Activated naive CD4-positive, alpha-beta T cell treated with anti-CD3 and anti-CD28 coated beads, Interleukin-2, amount 50 U/mL, for 24 hours (primary cell): ENCODE measurements at regions not wholly inside any gene's neighbourhood (a gene's known extent, or its start where the extent isn't known, plus 50 kb on each side); places are given as distances from the start of the nearest gene placed in this dataset.

Source experiments
- H3K27ac Mint-ChIP-seq: one replicate; pipeline ENCODE4 v1.8.0; 2021; ENCODE audit warnings: mild to moderate bottlenecking, mixed read lengths
- H3K27me3 Mint-ChIP-seq: one replicate; pipeline ENCODE4 v1.8.0; 2021; ENCODE audit warnings: mixed read lengths
- H3K36me3 Mint-ChIP-seq: one replicate; pipeline ENCODE4 v1.8.0; 2021; ENCODE audit warnings: mixed read lengths
- H3K4me1 Mint-ChIP-seq: one replicate; pipeline ENCODE4 v1.8.0; 2021; ENCODE audit warnings: mixed read lengths
- H3K4me3 Mint-ChIP-seq: one replicate; pipeline ENCODE4 v1.8.0; 2021; ENCODE audit warnings: mild to moderate bottlenecking, mixed read lengths
- H3K9me3 Mint-ChIP-seq: one replicate; pipeline ENCODE4 v1.8.0; 2021; ENCODE audit warnings: mixed read lengths

DNA sequence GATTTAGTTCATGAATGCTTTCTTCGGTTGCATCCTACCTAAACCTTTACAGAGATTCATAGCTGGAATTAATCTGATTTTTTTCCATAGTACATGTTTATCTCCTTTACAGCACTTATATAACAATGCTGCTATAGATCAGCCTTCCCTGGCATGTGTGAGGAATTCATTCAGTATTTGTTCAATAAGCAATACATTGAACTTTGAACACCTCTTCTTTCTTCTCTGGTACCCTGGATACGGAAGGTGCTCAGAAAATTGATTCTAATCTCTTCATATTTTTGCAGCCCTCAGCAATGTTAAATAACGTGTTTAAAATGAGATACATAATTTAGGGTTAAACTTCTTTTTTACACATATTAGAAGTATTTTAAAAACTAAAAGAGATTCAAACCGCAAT lies 467.4 kb downstream of the TRIML1 start:
- Mint-ChIP-seq H3K27me3 (no peaks in the 10 kb centered on the region), H3K9me3 (peaks cover 5% of the 10 kb centered on the region), H3K4me1 (no peaks in the 10 kb centered on the region), H3K27ac (no peak overlapping the region), H3K4me3 (no peak overlapping the region), H3K36me3 (no peaks in the 10 kb centered on the region)

DNA sequence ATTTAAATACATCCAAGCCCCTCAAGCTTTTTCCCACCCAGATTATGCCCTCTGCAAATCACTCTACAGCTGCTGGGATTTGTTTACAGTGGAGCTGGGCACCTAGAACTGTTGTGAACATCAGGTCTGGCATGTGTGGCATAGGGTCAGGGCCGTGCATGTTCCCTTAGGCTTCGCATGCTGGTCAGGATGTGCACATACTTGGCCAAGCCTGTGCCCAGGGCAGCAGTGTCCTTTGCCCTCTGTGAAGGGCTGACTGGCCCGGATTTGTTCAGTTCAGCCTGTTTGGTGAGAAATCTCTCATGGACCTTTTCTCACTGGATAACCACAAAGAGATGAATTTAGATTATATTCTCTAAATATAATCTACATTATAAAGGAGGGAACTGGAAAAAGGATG lies 471.9 kb downstream of the TRIML1 start:
- H3K27me3 Mint-ChIP-seq: no peaks in the 10 kb centered on the region
- H3K27ac Mint-ChIP-seq: no peak overlapping the region
- H3K36me3 Mint-ChIP-seq: no peaks in the 10 kb centered on the region

DNA sequence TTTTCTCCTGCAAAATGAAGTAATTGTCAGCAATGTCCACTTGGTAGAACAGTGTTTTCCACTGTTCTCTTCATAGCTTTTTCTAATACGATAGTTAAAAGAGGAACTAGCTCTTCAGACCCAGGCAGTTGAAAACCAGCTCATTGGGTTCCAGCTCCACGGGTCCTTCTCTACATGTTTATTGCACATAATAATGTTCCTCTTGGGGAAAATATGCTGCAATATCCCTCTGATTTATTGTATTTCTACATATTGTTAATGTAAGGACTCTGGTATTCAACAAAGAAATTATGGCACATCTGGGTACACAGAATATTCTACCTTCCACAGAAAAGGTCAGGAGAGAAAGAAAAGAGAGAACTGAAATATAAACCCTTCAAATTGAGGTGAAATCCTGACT lies 473.4 kb downstream of the TRIML1 start:
- H3K9me3 Mint-ChIP-seq: peaks cover 17% of the 10 kb centered on the region
- H3K36me3 Mint-ChIP-seq: no peaks in the 10 kb centered on the region
- no peak overlapping the region for H3K4me3 Mint-ChIP-seq
- H3K4me1 Mint-ChIP-seq: no peaks in the 10 kb centered on the region
- no peaks in the 10 kb centered on the region for H3K27me3 Mint-ChIP-seq
- no peak overlapping the region for H3K27ac Mint-ChIP-seq

More for the DNA sequence above, 471.9 kb downstream of the TRIML1 start:
- Mint-ChIP-seq H3K4me3 (no peak overlapping the region), H3K9me3 (peaks cover 12% of the 10 kb centered on the region), H3K4me1 (no peaks in the 10 kb centered on the region)

DNA sequence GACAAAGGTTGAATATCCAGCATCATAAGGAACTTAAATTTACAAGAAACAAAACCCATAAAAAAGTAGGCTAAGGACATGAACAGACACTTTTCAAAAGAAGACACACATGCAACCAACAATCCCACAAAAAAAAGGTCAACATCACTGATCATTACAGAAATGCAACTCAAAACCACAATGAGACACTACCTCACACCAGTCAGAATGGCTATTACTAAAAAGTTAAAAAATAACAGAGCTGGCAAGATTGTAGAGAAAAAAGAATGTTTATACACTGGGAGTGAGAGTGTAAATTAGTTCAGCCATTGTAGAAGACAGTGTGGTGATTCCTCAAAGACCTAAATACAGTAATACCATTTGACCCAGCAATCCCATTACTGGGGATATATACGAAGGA lies 474.7 kb downstream of the TRIML1 start:
- Mint-ChIP-seq H3K4me1 (no peaks in the 10 kb centered on the region), H3K9me3 (peaks cover 17% of the 10 kb centered on the region), H3K27me3 (no peaks in the 10 kb centered on the region), H3K36me3 (no peaks in the 10 kb centered on the region), H3K27ac (no peak overlapping the region), H3K4me3 (no peak overlapping the region)

DNA sequence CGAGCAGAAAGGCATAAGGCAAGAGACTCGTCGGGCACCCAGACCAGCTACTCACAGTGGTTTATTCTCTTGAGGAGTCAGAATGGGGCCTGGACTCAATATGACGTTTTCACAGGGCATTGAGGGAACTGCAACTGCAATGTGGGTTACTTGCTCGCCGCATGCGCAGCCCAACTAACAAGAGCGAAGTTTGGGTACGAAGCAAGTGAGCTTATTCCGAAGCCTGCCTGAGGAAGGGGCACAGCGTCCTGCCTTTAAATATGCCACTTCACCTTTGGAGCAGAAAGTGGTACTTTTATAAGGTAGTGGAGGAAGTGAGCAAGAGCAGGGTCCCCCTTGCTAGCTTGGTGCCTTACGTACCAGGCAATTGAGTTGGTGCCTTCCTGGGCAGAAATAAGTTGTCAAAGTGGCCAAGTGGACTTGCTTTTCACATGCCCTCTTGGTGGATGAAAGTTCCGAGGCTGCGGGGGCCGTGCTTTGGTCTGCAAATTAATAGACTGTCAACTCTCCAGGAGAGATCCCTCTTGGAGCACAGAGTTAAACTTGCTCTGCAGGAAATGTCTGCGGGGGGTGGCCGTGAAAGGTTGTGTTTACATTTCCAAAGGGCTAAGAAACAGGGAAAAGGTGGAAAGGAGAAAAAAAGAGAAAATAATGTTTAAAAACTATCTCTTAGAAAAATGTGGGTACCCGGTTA lies 480.4 kb downstream of the TRIML1 start:
- Mint-ChIP-seq H3K9me3 (peaks cover 5% of the 10 kb centered on the region), H3K4me3 (no peak overlapping the region), H3K36me3 (no peaks in the 10 kb centered on the region), H3K4me1 (no peaks in the 10 kb centered on the region), H3K27ac (no peak overlapping the region), H3K27me3 (no peaks in the 10 kb centered on the region)

DNA sequence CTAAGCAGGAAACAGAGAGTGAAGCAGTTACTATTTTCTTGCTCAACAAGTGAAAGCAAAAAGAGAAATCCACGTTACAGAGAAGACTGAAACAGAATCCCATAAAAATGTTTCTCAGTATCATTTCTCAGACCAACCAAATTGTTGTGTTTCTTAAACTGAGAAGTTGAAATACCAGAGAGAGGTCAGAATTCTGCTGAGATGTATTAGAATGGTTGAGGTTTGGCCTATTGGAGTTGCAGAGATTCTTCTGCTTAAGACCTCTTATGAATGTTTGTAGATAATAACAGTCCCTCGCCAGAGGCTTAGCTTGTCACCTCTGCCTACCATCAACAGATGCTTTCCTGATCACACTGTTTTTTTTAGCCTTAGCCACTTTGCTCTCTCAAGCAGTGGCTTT lies 481.4 kb downstream of the TRIML1 start:
- H3K36me3 Mint-ChIP-seq: no peaks in the 10 kb centered on the region
- H3K27ac Mint-ChIP-seq: no peak overlapping the region
- H3K27me3 Mint-ChIP-seq: no peaks in the 10 kb centered on the region
- no peak overlapping the region for H3K4me3 Mint-ChIP-seq
- peaks cover 7% of the 10 kb centered on the region for H3K9me3 Mint-ChIP-seq
- no peaks in the 10 kb centered on the region for H3K4me1 Mint-ChIP-seq

DNA sequence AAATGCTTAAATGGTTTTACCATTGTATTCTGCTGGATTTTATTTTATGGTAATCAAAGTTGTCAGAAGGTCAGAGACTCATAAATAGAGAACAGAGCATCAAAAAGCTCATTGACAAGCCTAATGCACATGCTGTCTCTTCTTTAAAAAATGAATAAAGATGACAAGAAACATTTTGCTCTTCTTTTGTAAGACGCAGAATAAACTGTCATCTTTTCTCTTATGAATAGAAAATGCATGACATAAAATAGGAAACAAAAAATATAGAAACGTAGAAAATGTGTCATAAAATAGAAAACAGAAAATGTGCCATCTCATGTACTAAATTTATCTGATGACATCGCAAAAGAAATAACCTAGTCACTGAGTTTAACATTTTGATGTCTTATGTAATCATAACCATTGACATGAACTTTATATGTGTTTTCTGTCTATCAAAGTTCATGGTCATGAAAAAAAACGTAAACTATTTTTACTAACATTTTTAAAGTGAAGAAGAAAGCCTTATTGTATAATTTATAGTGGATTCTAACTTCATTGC lies 484.1 kb downstream of the TRIML1 start:
- Mint-ChIP-seq H3K27ac (no peak overlapping the region), H3K4me3 (no peak overlapping the region), H3K4me1 (no peaks in the 10 kb centered on the region)

DNA sequence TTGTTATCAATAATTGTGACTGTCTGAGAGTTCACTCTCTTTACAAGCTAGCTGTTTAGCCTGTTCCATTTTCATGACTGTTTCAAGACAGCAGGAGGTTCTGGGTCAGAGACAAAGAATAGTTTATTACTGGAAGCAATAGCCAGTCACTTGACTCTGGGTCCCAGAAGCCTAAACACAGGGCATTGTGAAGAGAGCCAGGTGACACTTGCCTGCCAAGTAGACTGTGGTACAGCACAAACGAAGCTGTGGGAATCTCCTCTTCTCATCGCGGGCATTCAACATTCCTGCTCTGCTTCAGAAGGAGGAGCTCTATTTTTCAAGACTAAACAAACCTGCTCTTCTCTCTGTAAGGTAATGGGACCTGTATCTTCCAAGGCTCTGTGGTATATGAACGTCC lies 485.1 kb downstream of the TRIML1 start:
- Mint-ChIP-seq H3K4me1 (no peaks in the 10 kb centered on the region), H3K27me3 (no peaks in the 10 kb centered on the region), H3K9me3 (peaks cover 15% of the 10 kb centered on the region), H3K4me3 (no peak overlapping the region), H3K36me3 (no peaks in the 10 kb centered on the region), H3K27ac (no peak overlapping the region)

More for the DNA sequence above, 484.1 kb downstream of the TRIML1 start:
- Mint-ChIP-seq H3K27me3 (no peaks in the 10 kb centered on the region), H3K36me3 (no peaks in the 10 kb centered on the region), H3K9me3 (peaks cover 15% of the 10 kb centered on the region)

DNA sequence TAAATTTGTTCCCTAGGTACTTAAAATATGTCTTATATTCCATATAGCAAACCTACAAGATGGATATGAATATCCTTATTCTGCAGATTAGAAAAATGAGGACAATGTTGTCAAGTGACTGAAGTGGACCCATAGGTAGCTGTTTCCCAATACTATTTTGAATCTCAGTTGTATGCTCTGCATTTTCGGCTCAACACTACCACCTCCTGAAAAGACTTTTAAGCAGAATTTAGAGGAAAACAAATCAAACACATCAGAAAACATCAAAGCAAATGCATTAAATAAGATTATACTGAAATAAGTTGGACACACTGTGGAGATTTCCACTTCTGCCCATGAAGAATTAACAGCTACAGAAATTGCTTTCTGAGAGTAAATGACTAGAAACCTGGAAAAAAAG lies 488.7 kb downstream of the TRIML1 start:
- H3K27me3 Mint-ChIP-seq: no peaks in the 10 kb centered on the region
- H3K4me1 Mint-ChIP-seq: no peaks in the 10 kb centered on the region
- no peak overlapping the region for H3K27ac Mint-ChIP-seq
- H3K4me3 Mint-ChIP-seq: no peak overlapping the region
- no peaks in the 10 kb centered on the region for H3K36me3 Mint-ChIP-seq
- peaks cover 20% of the 10 kb centered on the region for H3K9me3 Mint-ChIP-seq

DNA sequence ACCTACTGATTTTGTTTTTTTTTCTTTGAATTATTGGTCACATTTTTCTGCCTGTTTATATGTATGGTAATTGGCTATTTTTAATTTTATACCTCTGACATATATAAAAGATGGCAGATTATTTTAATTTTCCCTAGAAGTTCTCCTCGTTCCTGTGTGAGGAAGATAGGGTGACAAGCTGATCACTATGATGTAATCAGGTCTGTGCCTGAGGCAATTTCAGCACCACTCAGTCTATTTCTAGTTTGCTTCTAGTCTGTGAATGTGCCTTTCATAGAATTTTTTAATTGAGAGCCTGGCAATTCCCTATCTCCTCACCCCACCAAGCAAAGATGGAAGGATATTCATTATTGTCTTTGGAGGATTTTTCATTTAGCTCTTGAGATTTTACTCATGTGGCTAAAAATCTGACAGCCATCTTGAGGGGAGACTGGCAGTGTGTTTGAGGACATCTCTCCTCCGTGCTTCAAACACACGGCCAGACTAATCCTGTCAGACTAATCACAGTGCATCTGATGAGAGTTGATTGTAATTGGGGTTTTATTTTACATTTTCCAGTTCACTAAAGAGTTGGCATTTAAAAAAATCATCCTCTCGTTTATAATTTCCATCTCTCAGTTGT lies 500.3 kb downstream of the TRIML1 start:
- Mint-ChIP-seq H3K36me3 (no peaks in the 10 kb centered on the region), H3K27me3 (no peaks in the 10 kb centered on the region)

DNA sequence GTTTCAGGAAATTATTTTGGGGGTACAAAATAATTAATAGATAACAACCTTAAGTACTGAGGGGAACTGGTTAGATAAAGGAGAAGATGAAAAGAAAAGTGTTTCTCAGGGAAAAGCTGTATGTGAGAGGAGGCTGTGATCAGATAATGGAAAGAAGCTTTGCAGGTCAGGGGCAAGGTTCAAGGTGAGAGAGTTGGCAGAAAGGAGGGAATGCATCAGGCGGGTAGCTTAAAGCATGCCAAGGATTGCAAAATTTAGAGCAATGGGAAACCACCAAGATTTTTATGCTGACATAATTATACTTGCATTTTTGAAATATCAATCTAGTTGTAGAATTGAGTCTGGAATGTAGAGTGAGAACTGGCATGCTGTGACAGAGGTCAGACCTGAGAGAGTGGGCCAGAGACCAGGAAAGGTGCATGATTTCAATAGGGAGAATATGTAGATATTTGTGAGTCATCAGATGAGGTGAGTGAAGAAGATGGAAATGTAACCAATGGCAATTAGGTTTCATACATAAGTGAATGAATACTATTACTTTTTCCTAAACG lies 508.7 kb downstream of the TRIML1 start:
- H3K36me3 Mint-ChIP-seq: no peaks in the 10 kb centered on the region

More for the DNA sequence above, 500.3 kb downstream of the TRIML1 start:
- H3K9me3 Mint-ChIP-seq: peaks cover 11% of the 10 kb centered on the region
- no peak overlapping the region for H3K27ac Mint-ChIP-seq
- no peak overlapping the region for H3K4me3 Mint-ChIP-seq
- H3K4me1 Mint-ChIP-seq: no peaks in the 10 kb centered on the region

DNA sequence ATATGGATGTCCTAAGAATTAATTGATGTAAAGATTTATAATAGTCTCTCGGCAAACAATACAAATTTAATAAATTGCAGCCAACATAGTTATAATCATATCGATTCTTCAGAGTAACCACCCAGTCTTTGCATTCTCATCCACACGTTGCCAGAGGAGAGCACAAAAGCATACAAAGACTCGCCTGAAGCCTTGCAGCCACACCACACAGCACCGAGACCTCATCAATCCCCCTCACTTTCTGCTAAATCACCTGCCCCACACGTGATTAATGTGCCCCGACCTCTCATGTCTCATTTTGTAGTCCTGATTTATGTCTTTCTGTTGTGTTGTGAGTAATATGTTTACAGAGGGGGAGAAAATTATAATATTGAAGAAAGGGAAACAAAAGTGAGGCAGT lies 510.4 kb downstream of the TRIML1 start:
- Mint-ChIP-seq H3K4me3 (no peak overlapping the region), H3K36me3 (no peaks in the 10 kb centered on the region), H3K27ac (no peak overlapping the region), H3K9me3 (peaks cover 13% of the 10 kb centered on the region), H3K4me1 (no peaks in the 10 kb centered on the region), H3K27me3 (no peaks in the 10 kb centered on the region)

More for the DNA sequence above, 508.7 kb downstream of the TRIML1 start:
- Mint-ChIP-seq H3K4me1 (no peaks in the 10 kb centered on the region), H3K9me3 (peaks cover 13% of the 10 kb centered on the region), H3K4me3 (no peak overlapping the region), H3K27ac (no peak overlapping the region), H3K27me3 (no peaks in the 10 kb centered on the region)

DNA sequence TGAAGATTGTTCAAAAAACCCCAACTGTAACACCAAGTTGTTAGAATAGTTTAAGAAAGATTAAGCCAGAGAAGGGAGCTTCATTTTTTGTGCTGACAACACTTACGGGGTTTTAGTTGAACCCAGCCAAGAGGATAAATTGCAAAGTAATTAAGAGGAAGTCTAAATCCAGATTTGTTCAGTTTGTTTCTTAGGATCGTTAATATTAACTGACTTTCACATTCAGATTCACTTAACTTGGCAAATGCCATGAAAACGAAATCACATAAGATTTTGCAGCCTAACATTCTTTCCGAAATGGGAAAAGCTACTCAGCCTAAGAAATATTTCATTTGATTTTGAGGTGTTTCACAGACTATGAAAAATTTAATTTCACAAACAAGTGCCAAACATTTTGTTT lies 511.3 kb downstream of the TRIML1 start:
- Mint-ChIP-seq H3K36me3 (no peaks in the 10 kb centered on the region), H3K27me3 (no peaks in the 10 kb centered on the region), H3K9me3 (peaks cover 13% of the 10 kb centered on the region), H3K4me3 (no peak overlapping the region), H3K4me1 (no peaks in the 10 kb centered on the region), H3K27ac (no peak overlapping the region)

DNA sequence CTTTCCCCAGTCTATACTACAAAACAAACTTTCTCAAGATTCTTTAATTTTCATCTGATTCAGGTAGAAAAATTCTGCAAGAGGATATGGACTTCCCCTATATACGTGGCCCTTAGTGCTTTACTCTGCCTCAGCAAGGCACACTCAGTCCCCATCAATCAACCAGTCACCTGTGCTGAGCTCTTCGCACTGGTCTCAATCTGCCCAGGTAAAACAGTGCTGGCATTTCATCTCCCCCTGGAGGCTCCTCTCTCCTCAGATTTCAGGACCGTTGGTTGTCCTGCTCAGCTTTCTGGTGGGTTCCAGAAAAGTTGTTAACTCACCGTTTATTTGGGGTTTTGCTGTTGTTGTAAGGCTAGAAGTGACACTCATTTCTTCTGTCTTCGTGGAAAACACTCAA lies 518.1 kb downstream of the TRIML1 start:
- no peaks in the 10 kb centered on the region for H3K27me3 Mint-ChIP-seq
- peaks cover 6% of the 10 kb centered on the region for H3K9me3 Mint-ChIP-seq
- H3K4me1 Mint-ChIP-seq: no peaks in the 10 kb centered on the region
- no peaks in the 10 kb centered on the region for H3K36me3 Mint-ChIP-seq
- no peak overlapping the region for H3K4me3 Mint-ChIP-seq
- no peak overlapping the region for H3K27ac Mint-ChIP-seq

DNA sequence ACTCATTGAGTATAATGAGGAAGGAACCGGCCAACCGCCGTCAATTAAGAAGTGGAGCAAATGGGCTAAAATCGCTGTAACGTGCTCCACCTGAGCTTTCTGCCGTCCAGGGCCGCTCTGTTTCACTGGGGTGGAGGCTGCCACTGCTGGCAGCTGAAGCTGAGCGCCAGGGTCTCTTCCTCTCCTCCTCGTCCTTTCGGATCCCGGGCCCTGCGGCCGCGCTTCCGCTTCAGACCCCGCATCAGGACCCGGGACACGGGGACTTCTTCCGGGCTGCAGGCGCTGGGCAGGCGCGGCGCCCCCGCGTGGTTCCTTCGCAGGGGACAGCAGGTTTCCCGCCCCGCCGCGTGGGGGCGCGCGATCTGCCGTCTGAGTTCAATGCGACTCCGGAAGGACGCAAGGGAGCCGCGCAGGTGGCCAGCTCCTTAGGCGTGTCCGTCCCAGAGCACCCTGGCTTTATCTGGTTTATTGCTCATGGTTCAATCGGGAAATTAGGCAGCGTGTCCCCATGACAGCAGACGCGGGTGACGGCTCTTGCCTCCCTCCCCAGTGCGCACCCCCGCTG lies 519.8 kb downstream of the TRIML1 start:
- Mint-ChIP-seq H3K36me3 (no peaks in the 10 kb centered on the region), H3K27me3 (no peaks in the 10 kb centered on the region), H3K4me3 (no peak overlapping the region), H3K9me3 (peaks cover 6% of the 10 kb centered on the region), H3K27ac (no peak overlapping the region), H3K4me1 (no peaks in the 10 kb centered on the region)

DNA sequence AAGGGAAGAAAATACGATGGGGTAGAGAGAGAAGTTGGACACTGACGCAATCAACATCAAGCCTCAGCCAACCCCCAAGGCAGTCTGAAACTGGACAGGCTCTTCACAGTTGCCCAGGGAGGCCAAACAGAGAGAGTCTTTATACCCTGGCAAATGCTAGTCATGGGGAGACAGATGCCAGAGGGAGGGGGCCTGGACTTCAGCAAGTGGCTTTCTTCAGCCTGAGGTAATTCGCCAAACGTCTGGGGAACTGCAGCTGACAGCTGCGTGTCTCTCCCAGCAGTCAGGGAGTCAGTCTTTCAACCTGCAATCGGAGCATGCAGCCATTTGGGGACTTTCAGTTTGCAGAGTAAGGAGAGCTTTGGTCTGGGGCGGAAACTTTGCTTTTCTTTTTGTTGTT lies 521.6 kb downstream of the TRIML1 start:
- no peak overlapping the region for H3K27ac Mint-ChIP-seq

More for the DNA sequence above, 521.6 kb downstream of the TRIML1 start:
- H3K27me3 Mint-ChIP-seq: no peaks in the 10 kb centered on the region
- H3K36me3 Mint-ChIP-seq: no peaks in the 10 kb centered on the region
- H3K4me3 Mint-ChIP-seq: no peak overlapping the region
- no peaks in the 10 kb centered on the region for H3K4me1 Mint-ChIP-seq
- peaks cover 6% of the 10 kb centered on the region for H3K9me3 Mint-ChIP-seq
